ENCODE measurements at regions not wholly inside any gene's neighbourhood (a gene's known extent, or its start where the extent isn't known, plus 50 kb on each side); places are given as distances from the start of the nearest gene placed in this dataset.
"Not testable (repeated sequence)": the region's sequence is repeated elsewhere in the genome, so short reads cannot be mapped to it uniquely, and the experiment has no call there.

GRCh38 chr10:114714281-114714741 is 56.2 kb upstream of the ABLIM1 start:
- no peak for DNase-seq (ENCODE audit: low read depth)
- no peak for TF ChIP-seq CTCF (conservative IDR thresholded peaks at IDR 0.05; ENCODE audit: low read depth, low read length)
- H3K4me3 ChIP-seq (ENCODE audit: low read depth, low read length), result no peak overlapping the region

GRCh38 chr10:114715171-114715670 is 57.1 kb upstream of the ABLIM1 start:
- H3K4me3 ChIP-seq (ENCODE audit: low read depth, low read length), result no peak overlapping the region
- DNase-seq (ENCODE audit: low read depth), result no peak

GRCh38 chr10:114716811-114717404 is 58.8 kb upstream of the ABLIM1 start:
- no peak for TF ChIP-seq CTCF (conservative IDR thresholded peaks at IDR 0.05; ENCODE audit: low read depth, low read length)
- H3K4me3 ChIP-seq (ENCODE audit: low read depth, low read length), result no peak overlapping the region
- no peak for DNase-seq (ENCODE audit: low read depth)

More at GRCh38 chr10:114715171-114715670, 57.1 kb upstream of the ABLIM1 start:
- no peak for TF ChIP-seq CTCF (conservative IDR thresholded peaks at IDR 0.05; ENCODE audit: low read depth, low read length)

- not testable (repeated sequence) for H3K4me3 ChIP-seq (ENCODE audit: low read depth, low read length); DNase-seq (ENCODE audit: low read depth)
These were observed 59.8 kb upstream of the ABLIM1 start for GRCh38 chr10:114717881-114718280.

- H3K4me3 ChIP-seq (ENCODE audit: low read depth, low read length), result no peak overlapping the region
- no peak for TF ChIP-seq CTCF (conservative IDR thresholded peaks at IDR 0.05; ENCODE audit: low read depth, low read length)
- no peak for DNase-seq (ENCODE audit: low read depth)
These were observed 60.3 kb upstream of the ABLIM1 start for GRCh38 chr10:114718374-114718773.

- H3K4me3 ChIP-seq (ENCODE audit: low read depth, low read length), result no peak overlapping the region
- TF ChIP-seq CTCF (conservative IDR thresholded peaks at IDR 0.05; ENCODE audit: low read depth, low read length), result no peak
- DNase-seq (ENCODE audit: low read depth), result no peak
These were observed 61.2 kb upstream of the ABLIM1 start for GRCh38 chr10:114719311-114719710.

- not testable (repeated sequence) for DNase-seq (ENCODE audit: low read depth); H3K4me3 ChIP-seq (ENCODE audit: low read depth, low read length)
These were observed 61.9 kb upstream of the ABLIM1 start for GRCh38 chr10:114720023-114720422.

GRCh38 chr10:114720685-114721278 is 62.7 kb upstream of the ABLIM1 start:
- no peak overlapping the region for H3K4me3 ChIP-seq (ENCODE audit: low read depth, low read length)
- DNase-seq (ENCODE audit: low read depth), result no peak
- no peak for TF ChIP-seq CTCF (conservative IDR thresholded peaks at IDR 0.05; ENCODE audit: low read depth, low read length)

GRCh38 chr10:114722136-114722535 is 64.1 kb upstream of the ABLIM1 start:
- not testable (repeated sequence) for H3K4me3 ChIP-seq (ENCODE audit: low read depth, low read length); DNase-seq (ENCODE audit: low read depth)
